Loucy (cell line): ENCODE measurements at regions not wholly inside any gene's neighbourhood (a gene's known extent, or its start where the extent isn't known, plus 50 kb on each side); places are given as distances from the start of the nearest gene placed in this dataset.
"Not testable (repeated sequence)": the region's sequence is repeated elsewhere in the genome, so short reads cannot be mapped to it uniquely, and the experiment has no call there.

ENCODE experiments used
- H2AFZ ChIP-seq: fragments of 200-600 bp; sonication (generic); 2 replicates; pipeline ENCODE4 v1.6.0; 2016; ENCODE audit warnings: antibody characterized with exemption, mild to moderate bottlenecking, low read length, moderate library complexity
- H3F3A ChIP-seq: fragments of 200-600 bp; 2 replicates; pipeline ENCODE4 v1.6.0; 2016; ENCODE audit warnings: antibody characterized with exemption, low read depth, mild to moderate bottlenecking
- H3K27me3 ChIP-seq: fragments of 200-600 bp; sonication (generic); 2 replicates; pipeline ENCODE4 v1.6.1; 2014; ENCODE audit warnings: low read length, mild to moderate bottlenecking; ENCODE audit not compliant: insufficient read depth, poor library complexity, severe bottlenecking
- H3K36me3 ChIP-seq: fragments of 200-600 bp; sonication (generic); 2 replicates; pipeline ENCODE4 v1.6.1; 2016; ENCODE audit warnings: low read length; ENCODE audit not compliant: insufficient read depth
- H3K4me1 ChIP-seq: fragments of 200-600 bp; sonication (generic); 2 replicates; pipeline ENCODE4 v1.5.1; 2014; ENCODE audit warnings: low read length, mild to moderate bottlenecking; ENCODE audit not compliant: insufficient read depth, poor library complexity, severe bottlenecking
- H3K4me2 ChIP-seq: fragments of 200-600 bp; sonication (generic); 2 replicates; pipeline ENCODE4 v1.6.0; 2014; ENCODE audit warnings: antibody characterized with exemption, low read length, low read depth, mild to moderate bottlenecking; ENCODE audit not compliant: poor library complexity, severe bottlenecking
- H3K4me3 ChIP-seq: fragments of 200-600 bp; sonication (generic); 2 replicates; pipeline ENCODE4 v1.5.1; 2014; ENCODE audit warnings: low read length, mild to moderate bottlenecking, mixed read lengths; ENCODE audit not compliant: poor library complexity, severe bottlenecking
- H3K79me2 ChIP-seq: fragments of 200-600 bp; sonication (generic); 2 replicates; pipeline ENCODE4 v1.6.1; 2014; ENCODE audit warnings: low read length; ENCODE audit not compliant: insufficient read depth
- H3K9ac ChIP-seq: fragments of 200-600 bp; sonication (generic); 2 replicates; pipeline ENCODE4 v1.6.0; 2014; ENCODE audit warnings: mild to moderate bottlenecking, low read depth, low read length, moderate library complexity; ENCODE audit not compliant: poor library complexity, severe bottlenecking
- H3K9me2 ChIP-seq: fragments of 200-600 bp; sonication (generic); replicated peaks from 2 replicates; pipeline ENCODE4 v1.6.1; 2016; ENCODE audit warnings: low read depth, low read length, mixed read lengths
- H3K9me3 ChIP-seq: fragments of 200-600 bp; sonication (generic); 2 replicates; pipeline ENCODE4 v1.6.1; 2014; ENCODE audit warnings: mild to moderate bottlenecking, antibody characterized with exemption, low read length, low read depth; ENCODE audit not compliant: insufficient read depth
- H4K20me1 ChIP-seq: fragments of 200-600 bp; sonication (generic); 2 replicates; pipeline ENCODE4 v1.6.0; 2014; ENCODE audit warnings: antibody characterized with exemption, low read length, mild to moderate bottlenecking; ENCODE audit not compliant: insufficient read depth, poor library complexity, severe bottlenecking
- CTCF ChIP-seq: fragments of 200-600 bp; sonication (generic); conservative IDR thresholded peaks from 2 replicates; pipeline ENCODE4 v1.5.1; 2014; ENCODE audit warnings: mild to moderate bottlenecking, antibody characterized with exemption, low read length
- EZH2phosphoT487 ChIP-seq: fragments of 200-600 bp; IDR thresholded peaks from 2 replicates; pipeline ENCODE4 v1.6.1; 2018; ENCODE audit warnings: antibody characterized with exemption, mild to moderate bottlenecking, moderate library complexity, borderline replicate concordance

- H3K27me3 ChIP-seq = no peaks in the 10 kb centered on the region
Measured at GRCh38 chr3:25844891-25845290, 55.0 kb downstream of the OXSM start.

GRCh38 chr3:25846282-25846681 lies 56.4 kb downstream of the OXSM start:
- Histone ChIP-seq H3K79me2 (no peaks in the 10 kb centered on the region), H3K36me3 (no peaks in the 10 kb centered on the region), H3K9ac (no peak overlapping the region), H3K4me2 (no peak overlapping the region), H2AFZ (no peak overlapping the region), H3K27me3 (no peaks in the 10 kb centered on the region), H3K9me2 (no peaks in the 10 kb centered on the region), H3F3A (no peaks in the 10 kb centered on the region), H3K4me3 (no peak overlapping the region), H3K4me1 (peaks cover under 1% of the 10 kb centered on the region), H4K20me1 (no peaks in the 10 kb centered on the region), H3K9me3 (no peaks in the 10 kb centered on the region)
- TF ChIP-seq EZH2phosphoT487 = no peak

More at GRCh38 chr3:25844891-25845290, 55.0 kb downstream of the OXSM start:
- H3F3A ChIP-seq = no peaks in the 10 kb centered on the region
- H3K9ac ChIP-seq = no peak overlapping the region
- H3K4me2 ChIP-seq = no peak overlapping the region
- no peak overlapping the region for H2AFZ ChIP-seq
- TF ChIP-seq CTCF = no peak
- no peak for TF ChIP-seq EZH2phosphoT487
- H3K4me1 ChIP-seq = peaks cover 7% of the 10 kb centered on the region
- H3K9me2 ChIP-seq = no peaks in the 10 kb centered on the region
- no peaks in the 10 kb centered on the region for H3K79me2 ChIP-seq
- no peak overlapping the region for H3K4me3 ChIP-seq
- no peaks in the 10 kb centered on the region for H3K9me3 ChIP-seq
- no peaks in the 10 kb centered on the region for H4K20me1 ChIP-seq
- no peaks in the 10 kb centered on the region for H3K36me3 ChIP-seq

- TF ChIP-seq CTCF (no peak), EZH2phosphoT487 (no peak)
- no peaks in the 10 kb centered on the region for H4K20me1 ChIP-seq
- no peak overlapping the region for H2AFZ ChIP-seq
- no peaks in the 10 kb centered on the region for H3F3A ChIP-seq
- no peaks in the 10 kb centered on the region for H3K36me3 ChIP-seq
- H3K9me2 ChIP-seq = no peaks in the 10 kb centered on the region
- H3K4me1 ChIP-seq = peaks cover under 1% of the 10 kb centered on the region
- no peak overlapping the region for H3K4me3 ChIP-seq
- no peaks in the 10 kb centered on the region for H3K9me3 ChIP-seq
- H3K79me2 ChIP-seq = no peaks in the 10 kb centered on the region
- H3K9ac ChIP-seq = no peak overlapping the region
- no peaks in the 10 kb centered on the region for H3K27me3 ChIP-seq
- no peak overlapping the region for H3K4me2 ChIP-seq
Measured at GRCh38 chr3:25849091-25849490, 59.2 kb downstream of the OXSM start.

- H3K9me2 ChIP-seq = no peaks in the 10 kb centered on the region
- H3F3A ChIP-seq = no peaks in the 10 kb centered on the region
- H2AFZ ChIP-seq = no peak overlapping the region
- H3K4me3 ChIP-seq = no peak overlapping the region
- H3K9me3 ChIP-seq = no peaks in the 10 kb centered on the region
- no peaks in the 10 kb centered on the region for H3K79me2 ChIP-seq
- H3K27me3 ChIP-seq = no peaks in the 10 kb centered on the region
- no peaks in the 10 kb centered on the region for H3K36me3 ChIP-seq
- no peaks in the 10 kb centered on the region for H4K20me1 ChIP-seq
- no peak for TF ChIP-seq EZH2phosphoT487
- no peak for TF ChIP-seq CTCF
- H3K4me1 ChIP-seq = peaks cover 6% of the 10 kb centered on the region
- H3K4me2 ChIP-seq = no peak overlapping the region
- H3K9ac ChIP-seq = no peak overlapping the region
Measured at GRCh38 chr3:25849641-25850385, 59.9 kb downstream of the OXSM start.

GRCh38 chr3:25851693-25852259 lies 61.9 kb downstream of the OXSM start:
- H3K9me3 ChIP-seq, H3K4me1 ChIP-seq, H3K4me3 ChIP-seq, H3K9ac ChIP-seq, H4K20me1 ChIP-seq, H3K36me3 ChIP-seq, H3K9me2 ChIP-seq, H3K27me3 ChIP-seq, H3K4me2 ChIP-seq, H3K79me2 ChIP-seq, H3F3A ChIP-seq, H2AFZ ChIP-seq: not testable (repeated sequence)
